Stimulated activated effector memory CD8-positive, alpha-beta T cell treated with anti-CD3 and anti-CD28 coated beads, Interleukin-12 subunit alpha, Interleukin-12 subunit beta, amount 100 ng/mL, for 72 hours (primary cell): ENCODE measurements at regions not wholly inside any gene's neighbourhood (a gene's known extent, or its start where the extent isn't known, plus 50 kb on each side); places are given as distances from the start of the nearest gene placed in this dataset.

Source experiments
- ATAC-seq: fragments of 150-1000 bp; cut with Tn5 transposase; 2 replicates; pipeline ENCODE4 v1.10.0; 2021
- DNase-seq, 2 donors: peaks; one replicate each; pipeline ENCODE4 v3.0.0; 2021 to 2022; ENCODE audit warnings: low spot score in 2 of 2
- H3K27ac Mint-ChIP-seq: one replicate; pipeline ENCODE4 v1.8.0; 2022; ENCODE audit warnings: mild to moderate bottlenecking, mixed read lengths
- H3K36me3 Mint-ChIP-seq: one replicate; pipeline ENCODE4 v1.8.0; 2022; ENCODE audit warnings: mild to moderate bottlenecking, mixed read lengths
- H3K4me1 Mint-ChIP-seq: one replicate; pipeline ENCODE4 v1.8.0; 2022; ENCODE audit warnings: mixed read lengths
- H3K4me3 Mint-ChIP-seq: one replicate; pipeline ENCODE4 v1.8.0; 2022; ENCODE audit warnings: mild to moderate bottlenecking, mixed read lengths
- H3K9me3 Mint-ChIP-seq: one replicate; pipeline ENCODE4 v1.8.0; 2022; ENCODE audit warnings: mixed read lengths

DNA sequence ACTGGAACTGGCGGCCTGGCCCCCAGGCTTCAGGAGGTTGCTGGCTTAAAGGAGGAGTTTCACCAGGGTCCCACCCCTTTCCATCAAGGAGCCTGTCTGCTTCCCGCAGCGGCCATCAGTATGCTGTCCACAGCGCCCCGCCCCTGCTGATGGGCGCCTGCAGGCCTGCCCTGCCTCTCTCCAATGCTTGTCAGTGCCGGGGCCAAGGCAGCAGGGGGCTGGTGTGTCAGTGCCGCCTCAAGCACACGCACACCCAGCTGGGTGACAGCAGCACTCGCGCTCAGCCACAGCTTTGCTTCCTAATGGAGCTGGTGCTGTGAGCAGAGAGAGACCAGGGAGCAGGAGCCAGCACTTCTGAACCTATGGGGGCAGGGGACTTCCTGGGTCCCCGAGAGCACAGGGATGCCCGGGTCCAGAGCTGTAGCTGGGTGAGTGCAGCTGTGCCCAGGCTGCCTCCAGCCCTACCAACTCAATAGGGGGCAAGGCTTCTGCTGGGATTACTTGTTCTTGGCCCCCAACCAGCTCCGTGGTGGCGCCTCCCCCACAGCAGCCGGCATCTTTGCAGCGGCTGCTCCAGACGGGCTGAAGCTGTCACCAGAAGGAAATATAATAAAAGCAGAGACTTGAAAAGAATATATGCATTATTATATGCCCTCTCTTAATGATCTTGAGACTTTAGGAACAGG, 377.2 kb upstream of the LRATD1 start:
- H3K27ac Mint-ChIP-seq = no peak overlapping the region
- ATAC-seq (no peak), DNase-seq (no peak)
- no peaks in the 10 kb centered on the region for H3K4me1 Mint-ChIP-seq
- H3K9me3 Mint-ChIP-seq = peaks cover 20% of the 10 kb centered on the region
- H3K36me3 Mint-ChIP-seq = no peaks in the 10 kb centered on the region
- no peak overlapping the region for H3K4me3 Mint-ChIP-seq

- Mint-ChIP-seq H3K36me3 (no peaks in the 10 kb centered on the region), H3K4me1 (no peaks in the 10 kb centered on the region), H3K4me3 (no peak overlapping the region), H3K9me3 (peaks cover 17% of the 10 kb centered on the region), H3K27ac (no peak overlapping the region)
- DNase-seq = no peak
- no peak for ATAC-seq
Observed at GRCh38 chr2:14256890-14257289, 375.6 kb upstream of the LRATD1 start.

DNA sequence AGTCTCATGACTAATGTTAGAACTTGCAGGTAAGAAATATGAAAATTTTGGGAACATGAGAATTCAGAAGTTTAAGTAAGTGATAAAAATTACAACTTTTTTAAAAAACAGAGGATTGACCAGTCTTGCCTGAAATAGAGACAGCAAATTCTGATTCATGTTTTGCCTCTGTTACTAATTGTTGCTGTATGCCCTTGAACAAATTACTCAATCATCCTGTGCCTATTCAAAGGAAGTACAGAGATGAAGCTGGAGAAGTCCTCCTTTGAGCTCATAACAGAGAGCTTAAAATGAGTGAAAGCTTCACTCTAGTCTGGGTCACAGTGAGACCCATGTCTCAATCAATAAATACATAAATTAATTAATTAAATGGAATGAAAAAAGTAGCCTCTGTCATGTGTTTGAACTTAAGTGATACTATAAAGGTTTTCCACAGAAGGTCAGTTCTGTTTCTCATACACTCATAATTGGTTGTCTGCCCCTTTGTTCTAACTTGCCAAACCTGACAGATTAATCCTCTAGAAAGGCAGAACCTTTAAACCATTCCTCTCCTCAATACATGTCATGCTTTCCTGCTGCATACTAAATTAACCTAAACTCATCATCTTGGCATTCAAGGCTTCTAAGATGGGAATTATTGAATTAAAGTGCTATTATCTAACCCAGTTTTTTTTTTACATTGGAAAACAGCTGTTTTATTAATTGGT, 374.6 kb upstream of the LRATD1 start:
- DNase-seq (no peak), ATAC-seq (no peak)
- Mint-ChIP-seq H3K9me3 (peaks cover 10% of the 10 kb centered on the region), H3K4me3 (no peak overlapping the region), H3K4me1 (no peaks in the 10 kb centered on the region), H3K36me3 (no peaks in the 10 kb centered on the region), H3K27ac (no peak overlapping the region)

- peaks cover 16% of the 10 kb centered on the region for H3K9me3 Mint-ChIP-seq
- no peak for DNase-seq
Observed at GRCh38 chr2:14261771-14262170, 370.7 kb upstream of the LRATD1 start.

GRCh38 chr2:14263053-14263452, 369.5 kb upstream of the LRATD1 start:
- no peak overlapping the region for H3K4me3 Mint-ChIP-seq
- H3K27ac Mint-ChIP-seq = no peak overlapping the region
- peaks cover 19% of the 10 kb centered on the region for H3K9me3 Mint-ChIP-seq
- H3K4me1 Mint-ChIP-seq = no peaks in the 10 kb centered on the region
- no peak for ATAC-seq
- DNase-seq = no peak
- no peaks in the 10 kb centered on the region for H3K36me3 Mint-ChIP-seq

More at GRCh38 chr2:14261771-14262170, 370.7 kb upstream of the LRATD1 start:
- Mint-ChIP-seq H3K36me3 (no peaks in the 10 kb centered on the region), H3K4me3 (no peak overlapping the region), H3K4me1 (no peaks in the 10 kb centered on the region), H3K27ac (no peak overlapping the region)
- ATAC-seq = no peak

GRCh38 chr2:14270036-14270582, 362.4 kb upstream of the LRATD1 start:
- H3K36me3 Mint-ChIP-seq = no peaks in the 10 kb centered on the region
- no peak overlapping the region for H3K27ac Mint-ChIP-seq
- H3K4me1 Mint-ChIP-seq = no peaks in the 10 kb centered on the region
- DNase-seq (no peak), ATAC-seq (no peak)
- H3K4me3 Mint-ChIP-seq = no peak overlapping the region
- H3K9me3 Mint-ChIP-seq = peaks cover 16% of the 10 kb centered on the region

- Mint-ChIP-seq H3K36me3 (no peaks in the 10 kb centered on the region), H3K27ac (no peak overlapping the region), H3K9me3 (peaks cover 7% of the 10 kb centered on the region), H3K4me1 (no peaks in the 10 kb centered on the region), H3K4me3 (no peak overlapping the region)
- DNase-seq (no peak), ATAC-seq (no peak)
Observed at GRCh38 chr2:14272396-14273075, 360.0 kb upstream of the LRATD1 start.

DNA sequence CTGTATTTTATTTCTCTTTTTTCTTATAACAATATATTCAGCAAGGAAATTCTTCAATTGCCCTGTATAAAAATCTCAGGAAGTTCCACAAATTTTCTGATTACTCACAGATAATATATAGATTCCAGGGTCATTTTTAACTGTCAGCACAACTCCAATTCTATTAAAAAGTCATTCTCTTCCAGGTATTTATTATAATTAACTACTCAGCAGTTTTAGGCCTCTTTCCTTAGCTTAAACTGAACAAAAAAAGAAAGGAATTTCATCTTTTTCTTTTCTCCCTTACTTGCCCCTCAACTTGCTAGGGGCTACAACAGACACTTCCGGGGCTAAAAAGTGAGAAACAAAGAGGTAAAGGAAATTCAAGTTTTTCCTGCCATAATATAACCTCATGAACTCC, 358.9 kb upstream of the LRATD1 start:
- H3K27ac Mint-ChIP-seq = no peak overlapping the region
- ATAC-seq = no peak
- H3K4me1 Mint-ChIP-seq = no peaks in the 10 kb centered on the region
- H3K4me3 Mint-ChIP-seq = no peak overlapping the region
- no peaks in the 10 kb centered on the region for H3K36me3 Mint-ChIP-seq
- peaks cover 7% of the 10 kb centered on the region for H3K9me3 Mint-ChIP-seq
- DNase-seq = no peak

DNA sequence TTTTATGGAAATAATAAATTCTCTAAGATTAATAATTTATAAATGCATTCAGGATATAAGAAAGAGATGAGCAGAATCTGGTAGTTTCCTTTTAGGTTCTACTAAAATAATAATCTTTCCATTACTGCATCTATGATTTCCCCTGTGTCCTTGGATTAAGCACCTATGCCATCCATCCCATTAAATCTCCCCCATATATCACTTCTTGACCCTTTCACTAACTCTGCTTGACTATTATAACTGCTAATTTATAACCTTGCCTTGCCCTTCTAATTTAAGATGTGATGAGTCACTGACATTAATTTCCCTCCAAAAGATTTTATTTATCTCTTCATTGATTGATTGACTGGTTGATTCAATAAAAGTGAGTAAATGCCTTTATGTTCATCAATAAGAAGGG, 348.3 kb upstream of the LRATD1 start:
- ATAC-seq = no peak
- no peak for DNase-seq
- no peaks in the 10 kb centered on the region for H3K4me1 Mint-ChIP-seq
- H3K4me3 Mint-ChIP-seq = no peak overlapping the region
- no peak overlapping the region for H3K27ac Mint-ChIP-seq
- peaks cover 14% of the 10 kb centered on the region for H3K9me3 Mint-ChIP-seq
- H3K36me3 Mint-ChIP-seq = no peaks in the 10 kb centered on the region

- peaks cover 11% of the 10 kb centered on the region for H3K9me3 Mint-ChIP-seq
- ATAC-seq (no peak), DNase-seq (no peak)
- no peaks in the 10 kb centered on the region for H3K36me3 Mint-ChIP-seq
- no peak overlapping the region for H3K4me3 Mint-ChIP-seq
- no peaks in the 10 kb centered on the region for H3K4me1 Mint-ChIP-seq
- H3K27ac Mint-ChIP-seq = no peak overlapping the region
Observed at GRCh38 chr2:14285812-14286211, 346.7 kb upstream of the LRATD1 start.

DNA sequence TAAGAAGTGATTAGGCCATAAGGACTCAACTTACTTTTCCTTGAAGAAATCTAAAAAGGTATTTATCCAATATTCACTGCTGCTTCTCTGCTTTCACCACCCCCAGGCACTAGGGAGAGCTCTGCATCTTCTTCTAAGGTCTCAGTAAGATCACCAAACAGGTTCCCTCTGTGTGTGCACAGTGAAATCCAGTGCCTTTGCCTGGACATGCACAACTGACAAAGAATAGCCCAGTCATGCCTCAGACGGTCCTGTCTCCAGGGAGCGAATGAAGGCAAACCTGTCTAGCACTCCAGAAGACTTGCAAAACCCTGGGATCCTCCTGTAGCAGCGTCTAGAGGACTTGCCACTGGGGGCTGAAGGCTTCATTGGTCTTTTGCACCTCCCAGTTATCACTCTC, 344.5 kb upstream of the LRATD1 start:
- peaks cover 6% of the 10 kb centered on the region for H3K9me3 Mint-ChIP-seq
- H3K36me3 Mint-ChIP-seq = no peaks in the 10 kb centered on the region
- no peak overlapping the region for H3K4me3 Mint-ChIP-seq
- H3K4me1 Mint-ChIP-seq = no peaks in the 10 kb centered on the region
- ATAC-seq (no peak), DNase-seq (no peak)
- H3K27ac Mint-ChIP-seq = no peak overlapping the region

- no peak overlapping the region for H3K4me3 Mint-ChIP-seq
- no peak overlapping the region for H3K27ac Mint-ChIP-seq
- no peaks in the 10 kb centered on the region for H3K4me1 Mint-ChIP-seq
- ATAC-seq (no peak), DNase-seq (no peak)
- no peaks in the 10 kb centered on the region for H3K36me3 Mint-ChIP-seq
- peaks cover 6% of the 10 kb centered on the region for H3K9me3 Mint-ChIP-seq
Observed at GRCh38 chr2:14292964-14293363, 339.6 kb upstream of the LRATD1 start.

GRCh38 chr2:14297340-14297739, 335.2 kb upstream of the LRATD1 start:
- H3K9me3 Mint-ChIP-seq = peaks cover 8% of the 10 kb centered on the region
- DNase-seq = no peak
- H3K36me3 Mint-ChIP-seq = no peaks in the 10 kb centered on the region
- H3K4me3 Mint-ChIP-seq = no peak overlapping the region
- no peak overlapping the region for H3K27ac Mint-ChIP-seq
- no peak for ATAC-seq
- H3K4me1 Mint-ChIP-seq = no peaks in the 10 kb centered on the region

DNA sequence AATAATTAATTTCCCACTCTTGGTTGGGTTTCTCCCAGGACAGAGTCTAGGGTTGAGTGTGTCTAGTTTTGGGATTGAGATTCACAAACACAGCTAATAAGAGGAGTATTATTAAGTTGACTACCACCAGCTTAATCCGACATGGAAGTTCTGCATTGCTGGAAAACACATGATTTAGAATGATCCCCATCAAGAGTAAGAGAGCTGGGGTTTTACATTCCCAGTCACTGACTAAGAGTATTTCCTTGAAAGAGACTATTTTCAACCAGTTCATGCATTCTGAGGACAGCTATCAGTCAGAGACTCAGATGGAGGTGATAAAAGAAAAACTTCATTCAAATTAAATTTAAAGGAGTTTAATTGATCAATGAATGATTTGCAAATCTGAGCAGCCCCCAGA, 334.6 kb upstream of the LRATD1 start:
- peaks cover 7% of the 10 kb centered on the region for H3K9me3 Mint-ChIP-seq
- H3K36me3 Mint-ChIP-seq = no peaks in the 10 kb centered on the region
- H3K4me3 Mint-ChIP-seq = no peak overlapping the region
- ATAC-seq = no peak
- H3K27ac Mint-ChIP-seq = no peak overlapping the region
- no peaks in the 10 kb centered on the region for H3K4me1 Mint-ChIP-seq
- no peak for DNase-seq

DNA sequence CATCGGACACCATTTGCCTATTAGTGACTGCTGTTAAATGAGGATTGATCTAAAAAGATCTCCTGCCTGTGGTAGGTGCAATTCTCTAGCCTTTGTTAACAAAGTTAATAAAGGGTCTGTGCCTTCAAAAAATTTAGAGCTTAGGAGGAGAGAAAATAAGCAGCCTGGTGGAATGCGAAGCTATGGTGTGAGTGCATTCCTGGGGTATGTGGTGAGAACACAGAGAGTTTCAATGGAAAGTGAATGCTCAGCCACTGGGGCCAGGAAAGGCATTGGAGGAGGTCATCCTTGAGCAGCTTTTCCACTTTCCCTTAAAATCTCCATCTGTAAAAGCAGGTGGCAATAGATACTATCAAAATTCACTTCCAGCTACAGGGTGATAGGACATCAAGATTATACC, 331.2 kb upstream of the LRATD1 start:
- Mint-ChIP-seq H3K4me1 (no peaks in the 10 kb centered on the region), H3K27ac (no peak overlapping the region), H3K36me3 (no peaks in the 10 kb centered on the region)

More for the DNA sequence above, 331.2 kb upstream of the LRATD1 start:
- H3K9me3 Mint-ChIP-seq = peaks cover 13% of the 10 kb centered on the region
- DNase-seq = no peak
- H3K4me3 Mint-ChIP-seq = no peak overlapping the region
- ATAC-seq = no peak
